A673 (cell line): ENCODE measurements at regions not wholly inside any gene's neighbourhood (a gene's known extent, or its start where the extent isn't known, plus 50 kb on each side); places are given as distances from the start of the nearest gene placed in this dataset.

Experiments
- EZH2 ChIP-seq: fragments of 200-600 bp; sonication (generic); IDR thresholded peaks from 2 replicates; pipeline ENCODE4 v1.6.1; 2017; ENCODE audit warnings: borderline replicate concordance, low read depth, mild to moderate bottlenecking, mixed read lengths, antibody characterized with exemption, low read length; ENCODE audit not compliant: poor library complexity, severe bottlenecking
- TF ChIP-seq, protein P1 (sequence below): fragments of 300-800, 200-600 bp; sonication (generic); conservative IDR thresholded peaks from 2 replicates; pipeline ENCODE4 v1.5.1; 2017; ENCODE audit warnings: low read depth, mild to moderate bottlenecking, antibody characterized with exemption, low read length, moderate library complexity, mixed read lengths

- no peak for TF ChIP-seq EZH2
- TF ChIP-seq, protein P1, sequence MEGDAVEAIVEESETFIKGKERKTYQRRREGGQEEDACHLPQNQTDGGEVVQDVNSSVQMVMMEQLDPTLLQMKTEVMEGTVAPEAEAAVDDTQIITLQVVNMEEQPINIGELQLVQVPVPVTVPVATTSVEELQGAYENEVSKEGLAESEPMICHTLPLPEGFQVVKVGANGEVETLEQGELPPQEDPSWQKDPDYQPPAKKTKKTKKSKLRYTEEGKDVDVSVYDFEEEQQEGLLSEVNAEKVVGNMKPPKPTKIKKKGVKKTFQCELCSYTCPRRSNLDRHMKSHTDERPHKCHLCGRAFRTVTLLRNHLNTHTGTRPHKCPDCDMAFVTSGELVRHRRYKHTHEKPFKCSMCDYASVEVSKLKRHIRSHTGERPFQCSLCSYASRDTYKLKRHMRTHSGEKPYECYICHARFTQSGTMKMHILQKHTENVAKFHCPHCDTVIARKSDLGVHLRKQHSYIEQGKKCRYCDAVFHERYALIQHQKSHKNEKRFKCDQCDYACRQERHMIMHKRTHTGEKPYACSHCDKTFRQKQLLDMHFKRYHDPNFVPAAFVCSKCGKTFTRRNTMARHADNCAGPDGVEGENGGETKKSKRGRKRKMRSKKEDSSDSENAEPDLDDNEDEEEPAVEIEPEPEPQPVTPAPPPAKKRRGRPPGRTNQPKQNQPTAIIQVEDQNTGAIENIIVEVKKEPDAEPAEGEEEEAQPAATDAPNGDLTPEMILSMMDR, result no peak
These were observed 343.6 kb downstream of the BCL11B start for GRCh38 chr14:98928418-98928817.
